T-helper 17 cell (primary cell): ENCODE measurements at regions not wholly inside any gene's neighbourhood (a gene's known extent, or its start where the extent isn't known, plus 50 kb on each side); places are given as distances from the start of the nearest gene placed in this dataset.

Experiments
- ATAC-seq: fragments of 150-1000 bp; cut with Tn5 transposase; 2 replicates; pipeline ENCODE4 v1.10.0; 2021; ENCODE audit warnings: mild to moderate bottlenecking, moderate library complexity
- DNase-seq, 3 donors: peaks; one replicate each; pipeline versions ENCODE4 v3.0.0 to v3.0.0-alpha.2; 2020 to 2021
- H3K9me3 ChIP-seq: one replicate; pipeline ENCODE4 v1.7.0; 2013; ENCODE audit warnings: low read length, mild to moderate bottlenecking; ENCODE audit not compliant: control insufficient read depth, poor library complexity, severe bottlenecking
- H3K27ac Mint-ChIP-seq: one replicate; pipeline ENCODE4 v1.8.0; 2022; ENCODE audit warnings: mild to moderate bottlenecking, moderate library complexity, mixed read lengths
- H3K27me3 Mint-ChIP-seq: one replicate; pipeline ENCODE4 v1.8.0; 2022; ENCODE audit warnings: mixed read lengths
- H3K36me3 Mint-ChIP-seq: one replicate; pipeline ENCODE4 v1.8.0; 2022; ENCODE audit warnings: low read depth, mixed read lengths
- H3K4me1 Mint-ChIP-seq: one replicate; pipeline ENCODE4 v1.8.0; 2022; ENCODE audit warnings: mild to moderate bottlenecking, mixed read lengths
- H3K4me3 Mint-ChIP-seq: one replicate; pipeline ENCODE4 v1.8.0; 2022; ENCODE audit warnings: mild to moderate bottlenecking, moderate library complexity, mixed read lengths

- Mint-ChIP-seq H3K27me3 (peaks cover 17% of the 10 kb centered on the region), H3K27ac (no peak overlapping the region), H3K4me1 (peaks cover 4% of the 10 kb centered on the region), H3K36me3 (no peaks in the 10 kb centered on the region), H3K4me3 (no peak overlapping the region)
- DNase-seq (no peak), ATAC-seq (no peak)
- no peaks in the 10 kb centered on the region for H3K9me3 ChIP-seq
These were observed 119.3 kb downstream of the TMCO5A start for GRCh38 chr15:38053776-38054175.

DNA sequence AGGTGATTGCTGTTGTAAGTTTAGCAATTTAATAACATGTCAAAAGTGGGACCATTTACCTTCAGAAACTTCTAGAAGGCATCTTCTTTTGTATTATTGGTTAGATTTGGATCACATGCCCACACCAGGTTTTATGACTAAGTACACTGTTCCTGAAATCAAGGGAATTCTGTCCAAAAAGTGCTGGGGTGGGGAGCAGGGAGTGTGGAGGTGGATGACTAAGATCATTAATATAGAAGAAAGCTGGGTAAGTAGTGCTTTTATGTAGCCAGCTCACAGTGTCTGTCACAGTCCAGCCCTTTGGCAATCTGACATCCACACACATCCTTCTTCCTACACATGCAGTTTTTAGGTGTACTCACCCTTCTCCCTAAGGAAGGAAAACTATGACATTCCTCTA, 120.0 kb downstream of the TMCO5A start:
- Mint-ChIP-seq H3K27ac (no peak overlapping the region), H3K4me3 (no peak overlapping the region), H3K27me3 (peaks cover 24% of the 10 kb centered on the region), H3K36me3 (no peaks in the 10 kb centered on the region), H3K4me1 (peaks cover 4% of the 10 kb centered on the region)
- DNase-seq (no peak), ATAC-seq (no peak)
- no peaks in the 10 kb centered on the region for H3K9me3 ChIP-seq

DNA sequence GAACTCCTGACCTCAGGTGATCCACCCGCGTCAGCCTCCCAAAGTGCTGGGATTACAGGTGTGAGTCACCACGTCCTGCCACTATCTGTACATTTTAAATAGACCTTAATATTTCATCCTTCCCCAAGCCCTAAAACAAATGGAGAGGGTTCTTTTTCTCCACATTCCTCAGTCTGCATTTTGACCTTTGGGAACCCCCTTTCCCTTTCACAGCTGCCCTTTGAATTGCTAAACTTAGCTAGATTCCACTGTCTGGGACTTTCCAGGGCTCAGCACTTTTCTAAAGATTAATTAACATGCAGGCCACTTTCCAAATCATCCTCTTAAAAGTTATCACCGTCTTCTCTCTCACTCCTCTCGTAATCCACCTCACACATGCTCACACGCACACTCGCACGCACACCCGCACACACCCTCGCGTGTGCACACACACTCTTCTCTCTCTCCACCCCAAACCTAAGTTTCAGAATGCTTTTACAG, 124.2 kb downstream of the TMCO5A start:
- Mint-ChIP-seq H3K27ac (no peak overlapping the region), H3K36me3 (no peaks in the 10 kb centered on the region), H3K4me3 (no peak overlapping the region), H3K27me3 (peaks cover 31% of the 10 kb centered on the region), H3K4me1 (no peaks in the 10 kb centered on the region)
- ATAC-seq (no peak), DNase-seq (no peak)
- no peaks in the 10 kb centered on the region for H3K9me3 ChIP-seq

DNA sequence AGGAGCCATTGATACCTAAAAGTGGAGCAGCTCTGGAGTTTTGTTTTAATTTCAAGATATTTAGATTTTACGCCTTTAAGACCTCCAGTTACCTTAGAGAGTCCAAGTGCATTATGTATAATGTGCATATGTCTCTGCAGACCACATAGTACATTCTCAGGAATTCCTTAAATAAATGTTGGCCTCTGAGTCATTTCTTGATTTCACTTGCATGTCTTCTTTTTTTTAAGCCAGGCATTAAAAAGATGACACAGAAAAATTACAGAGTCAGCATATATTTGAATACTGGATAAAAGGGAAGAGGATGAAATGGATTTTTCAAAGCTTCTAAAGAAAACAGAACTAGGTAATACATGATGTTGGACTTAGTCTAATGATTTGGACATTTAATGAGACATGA, 125.2 kb downstream of the TMCO5A start:
- DNase-seq (no peak), ATAC-seq (no peak)
- H3K4me3 Mint-ChIP-seq: no peak overlapping the region
- H3K9me3 ChIP-seq: no peaks in the 10 kb centered on the region
- no peak overlapping the region for H3K27ac Mint-ChIP-seq
- H3K36me3 Mint-ChIP-seq: no peaks in the 10 kb centered on the region
- H3K4me1 Mint-ChIP-seq: no peaks in the 10 kb centered on the region
- H3K27me3 Mint-ChIP-seq: peaks cover 31% of the 10 kb centered on the region

DNA sequence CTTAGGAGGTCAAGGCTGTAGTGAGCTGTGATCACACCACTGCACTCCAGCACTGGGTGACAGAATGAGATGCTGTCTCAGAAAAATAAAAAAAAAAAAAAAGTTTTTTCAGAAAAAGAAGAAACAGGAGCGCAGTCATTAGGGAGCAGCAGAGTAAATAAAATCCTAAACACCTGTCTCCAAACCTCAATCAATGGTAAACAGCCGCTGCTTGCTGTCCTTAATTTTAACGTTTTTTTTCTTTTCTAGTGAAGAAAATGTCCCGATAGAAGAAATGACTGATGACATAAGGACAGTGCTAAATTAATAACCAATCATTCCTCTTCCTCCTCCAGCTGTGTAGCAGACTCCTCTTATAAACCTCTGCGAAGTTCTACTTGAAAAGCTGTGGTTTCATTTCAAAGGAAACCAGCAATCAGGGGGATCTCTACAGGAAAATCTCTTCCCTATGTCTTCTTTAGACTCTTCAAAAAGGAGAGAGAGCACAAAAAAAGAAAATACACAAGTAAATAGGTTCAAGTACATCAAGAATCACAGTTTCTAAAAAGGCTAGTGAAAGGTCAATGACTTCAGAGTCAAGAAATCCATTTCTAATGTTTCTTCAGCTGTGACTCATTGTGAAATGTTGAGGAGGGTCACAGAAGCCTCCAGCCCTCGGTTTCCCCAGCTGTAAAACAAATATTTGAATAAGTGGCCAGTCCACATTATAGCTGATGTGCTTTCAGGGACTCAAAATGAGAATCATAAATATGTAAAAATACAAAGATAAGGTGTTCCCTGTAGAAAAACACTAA, 127.6 kb downstream of the TMCO5A start:
- H3K27me3 Mint-ChIP-seq: peaks cover 31% of the 10 kb centered on the region
- no peaks in the 10 kb centered on the region for H3K9me3 ChIP-seq
- DNase-seq: no peak
- H3K4me3 Mint-ChIP-seq: no peak overlapping the region
- H3K27ac Mint-ChIP-seq: no peak overlapping the region
- peaks cover 2% of the 10 kb centered on the region for H3K4me1 Mint-ChIP-seq
- H3K36me3 Mint-ChIP-seq: peaks cover 2% of the 10 kb centered on the region
- ATAC-seq: no peak

DNA sequence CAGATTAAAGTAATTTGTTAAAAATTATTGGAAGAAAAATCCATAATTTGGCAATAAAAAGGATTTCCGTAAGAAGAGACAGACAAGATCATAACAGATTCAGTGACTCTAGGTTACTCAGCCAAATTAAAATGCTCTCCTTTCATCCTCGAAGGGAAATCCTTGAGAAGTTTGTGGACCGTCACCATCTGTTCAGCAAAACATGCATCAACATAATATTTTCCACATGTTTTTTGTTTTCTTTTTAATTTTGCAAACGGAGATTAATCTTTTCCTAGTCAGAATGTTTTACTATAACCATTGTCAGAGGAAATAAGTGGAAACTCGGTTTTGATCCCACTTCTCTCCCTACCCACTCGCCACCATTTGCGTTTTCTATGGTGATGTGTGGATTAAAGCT, 128.3 kb downstream of the TMCO5A start:
- H3K4me1 Mint-ChIP-seq: peaks cover 2% of the 10 kb centered on the region
- no peak overlapping the region for H3K27ac Mint-ChIP-seq
- H3K4me3 Mint-ChIP-seq: no peak overlapping the region
- DNase-seq (no peak), ATAC-seq (no peak)
- H3K36me3 Mint-ChIP-seq: peaks cover 2% of the 10 kb centered on the region
- H3K9me3 ChIP-seq: no peaks in the 10 kb centered on the region
- H3K27me3 Mint-ChIP-seq: peaks cover 31% of the 10 kb centered on the region

DNA sequence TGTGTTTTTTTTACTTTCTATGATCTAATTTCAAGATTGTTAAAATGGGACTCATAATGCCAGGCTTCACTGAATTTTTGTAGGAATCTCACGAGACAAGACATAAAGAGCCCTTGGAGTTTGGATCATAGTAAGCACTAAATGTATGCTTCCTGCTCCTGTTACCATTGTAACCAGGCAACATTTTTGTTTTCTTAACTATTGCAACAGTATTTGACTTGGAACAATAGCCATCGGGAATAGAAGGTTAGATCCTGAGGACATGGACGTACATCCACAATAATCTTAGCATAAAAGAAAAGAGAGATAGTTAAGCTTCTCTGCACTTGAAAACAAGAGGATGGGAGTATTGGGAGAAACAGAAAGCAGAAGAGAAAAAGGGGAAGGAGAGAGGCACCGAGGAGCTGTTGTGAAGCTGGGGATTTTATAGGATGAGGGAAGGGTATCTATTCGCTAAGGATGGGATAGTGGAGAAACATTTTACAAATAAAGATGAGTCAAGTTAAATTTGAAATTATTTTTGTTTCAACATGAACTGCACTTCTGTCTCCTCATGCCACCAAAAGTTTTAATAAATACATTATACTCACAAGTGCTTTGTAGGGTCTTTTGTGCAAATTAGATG, 131.4 kb downstream of the TMCO5A start:
- ATAC-seq (no peak), DNase-seq (no peak)
- Mint-ChIP-seq H3K27me3 (peaks cover 45% of the 10 kb centered on the region), H3K27ac (no peak overlapping the region), H3K4me1 (peaks cover 7% of the 10 kb centered on the region), H3K4me3 (no peak overlapping the region), H3K36me3 (peaks cover 2% of the 10 kb centered on the region)
- no peaks in the 10 kb centered on the region for H3K9me3 ChIP-seq

- H3K9me3 ChIP-seq: no peaks in the 10 kb centered on the region
- DNase-seq (no peak), ATAC-seq (no peak)
- H3K27ac Mint-ChIP-seq: no peak overlapping the region
- H3K4me1 Mint-ChIP-seq: peaks cover 7% of the 10 kb centered on the region
- H3K27me3 Mint-ChIP-seq: peaks cover 52% of the 10 kb centered on the region
- peaks cover 2% of the 10 kb centered on the region for H3K36me3 Mint-ChIP-seq
- no peak overlapping the region for H3K4me3 Mint-ChIP-seq
These were observed 132.2 kb downstream of the TMCO5A start for GRCh38 chr15:38066612-38067011.

DNA sequence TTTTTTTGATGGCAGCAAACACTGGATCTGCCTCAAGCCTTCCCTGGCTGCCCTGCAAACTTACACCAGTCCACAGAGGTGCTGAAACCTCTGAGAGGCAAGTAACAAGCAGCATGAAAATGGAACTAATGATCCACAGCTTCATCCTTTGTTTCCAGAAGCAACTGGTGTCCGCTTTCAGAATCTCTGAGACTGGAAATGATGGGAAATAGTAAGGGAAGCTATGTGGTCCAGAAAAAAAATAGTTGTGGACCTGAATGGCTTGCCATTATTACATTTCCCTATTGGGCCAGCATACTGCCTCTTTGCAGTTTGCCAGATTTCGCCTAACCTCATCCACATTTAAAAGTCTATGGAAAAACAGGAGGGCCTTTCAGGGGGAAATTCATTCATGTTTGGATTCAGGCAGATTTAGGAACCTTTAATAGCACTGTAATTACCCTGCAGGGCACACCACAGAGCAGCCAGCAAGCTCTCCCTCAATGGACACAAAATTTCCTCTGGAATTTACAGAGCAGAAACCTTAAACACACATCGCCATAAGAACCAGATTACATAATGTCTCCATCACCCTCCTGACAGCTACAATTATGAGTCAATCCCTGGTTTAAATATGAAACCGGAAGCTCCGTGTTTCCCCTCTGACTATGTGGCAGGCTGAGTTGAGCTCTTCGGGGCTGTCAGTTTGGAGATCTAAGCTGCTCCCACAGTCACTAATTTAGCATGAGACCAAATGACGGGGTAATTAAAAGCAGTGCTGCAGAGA, 134.4 kb downstream of the TMCO5A start:
- Mint-ChIP-seq H3K4me1 (peaks cover 15% of the 10 kb centered on the region), H3K27ac (no peak overlapping the region), H3K36me3 (peaks cover 2% of the 10 kb centered on the region), H3K27me3 (peaks cover 60% of the 10 kb centered on the region), H3K4me3 (peak overlapping the region; percentile 19)
- no peaks in the 10 kb centered on the region for H3K9me3 ChIP-seq
- ATAC-seq: peak; percentile 57
- no peak for DNase-seq

DNA sequence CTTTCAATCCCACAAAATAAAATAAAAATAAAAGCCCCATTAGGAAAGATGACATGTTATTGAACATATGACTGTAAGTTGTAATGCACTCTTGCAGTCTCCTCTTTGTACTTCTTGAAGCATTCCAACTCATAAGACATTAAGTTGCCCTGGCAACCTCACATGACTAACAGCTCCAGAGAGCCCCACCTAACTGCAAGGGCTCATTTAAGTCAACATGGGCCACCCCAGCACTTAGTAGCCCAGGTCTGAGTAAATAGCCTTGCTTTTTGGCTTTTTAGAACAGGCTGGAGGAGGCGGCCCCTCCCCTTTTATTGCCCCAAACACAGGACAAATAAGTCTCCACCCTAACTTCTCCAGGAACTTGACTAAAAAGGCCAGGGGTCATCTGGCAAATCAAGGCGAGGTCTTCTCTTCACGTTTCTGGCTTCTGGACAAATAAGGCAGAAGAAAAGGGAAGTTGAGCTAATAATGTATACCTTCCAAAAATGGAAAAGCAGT, 135.1 kb downstream of the TMCO5A start:
- peaks cover 2% of the 10 kb centered on the region for H3K36me3 Mint-ChIP-seq
- no peak for DNase-seq
- H3K4me1 Mint-ChIP-seq: peaks cover 15% of the 10 kb centered on the region
- H3K27ac Mint-ChIP-seq: no peak overlapping the region
- peak overlapping the region; percentile 19 for H3K4me3 Mint-ChIP-seq
- no peaks in the 10 kb centered on the region for H3K9me3 ChIP-seq
- peak; percentile 40 for ATAC-seq
- H3K27me3 Mint-ChIP-seq: peaks cover 65% of the 10 kb centered on the region

GRCh38 chr15:38070778-38071177, 136.3 kb downstream of the TMCO5A start:
- H3K4me1 Mint-ChIP-seq: peaks cover 16% of the 10 kb centered on the region
- H3K9me3 ChIP-seq: no peaks in the 10 kb centered on the region
- peaks cover 64% of the 10 kb centered on the region for H3K27me3 Mint-ChIP-seq
- no peak for ATAC-seq
- DNase-seq: no peak
- no peak overlapping the region for H3K27ac Mint-ChIP-seq
- no peak overlapping the region for H3K4me3 Mint-ChIP-seq
- peaks cover 2% of the 10 kb centered on the region for H3K36me3 Mint-ChIP-seq

GRCh38 chr15:38071211-38071972, 137.0 kb downstream of the TMCO5A start:
- Mint-ChIP-seq H3K36me3 (no peaks in the 10 kb centered on the region), H3K27ac (no peak overlapping the region), H3K4me1 (peaks cover 15% of the 10 kb centered on the region), H3K27me3 (peaks cover 64% of the 10 kb centered on the region), H3K4me3 (no peak overlapping the region)
- no peak for DNase-seq
- no peaks in the 10 kb centered on the region for H3K9me3 ChIP-seq
- no peak for ATAC-seq

- H3K27me3 Mint-ChIP-seq: peaks cover 70% of the 10 kb centered on the region
- peaks cover 15% of the 10 kb centered on the region for H3K4me1 Mint-ChIP-seq
- H3K9me3 ChIP-seq: no peaks in the 10 kb centered on the region
- ATAC-seq: no peak
- no peaks in the 10 kb centered on the region for H3K36me3 Mint-ChIP-seq
- no peak overlapping the region for H3K4me3 Mint-ChIP-seq
- DNase-seq: no peak
- no peak overlapping the region for H3K27ac Mint-ChIP-seq
These were observed 137.5 kb downstream of the TMCO5A start for GRCh38 chr15:38072007-38072347.
